Mesenchymal stem cell (in vitro differentiated cells and primary cell): ENCODE measurements at regions not wholly inside any gene's neighbourhood (a gene's known extent, or its start where the extent isn't known, plus 50 kb on each side); places are given as distances from the start of the nearest gene placed in this dataset.
A peak's percentile ranks its signal among the peaks of the same experiment; 100 is the strongest.

Experiments
- DNase-seq: peaks from one replicate; pipeline ENCODE4 v3.0.0-alpha.2; 2013
- H2AFZ ChIP-seq: one replicate; pipeline ENCODE4 v1.6.1; 2013; ENCODE audit warnings: low read depth, mild to moderate bottlenecking, control low read depth, inconsistent platforms, low read length, moderate library complexity
- H2AK5ac ChIP-seq: 2 replicates; pipeline ENCODE4 v1.6.1; 2013; ENCODE audit warnings: low read length, moderate library complexity, mild to moderate bottlenecking, inconsistent platforms; ENCODE audit not compliant: severe bottlenecking
- H2BK120ac ChIP-seq: one replicate; pipeline ENCODE4 v1.6.1; 2013; ENCODE audit warnings: low read depth, mild to moderate bottlenecking, inconsistent platforms, low read length, moderate library complexity
- H2BK12ac ChIP-seq, 2 experiments: one replicate each; pipeline ENCODE4 v1.6.1; 2013; ENCODE audit warnings: inconsistent platforms in 2 of 2, low read length in 2 of 2, mild to moderate bottlenecking in 2 of 2, moderate library complexity in 2 of 2, control low read depth in 1 of 2
- H2BK15ac ChIP-seq: one replicate; pipeline ENCODE4 v1.6.1; 2013; ENCODE audit warnings: mild to moderate bottlenecking, low read depth, inconsistent platforms; ENCODE audit not compliant: poor library complexity, severe bottlenecking
- H2BK5ac ChIP-seq: 2 replicates; pipeline ENCODE4 v1.6.1; 2013; ENCODE audit warnings: low read depth, mild to moderate bottlenecking, low read length, control low read depth, inconsistent platforms; ENCODE audit not compliant: poor library complexity, severe bottlenecking
- H3K14ac ChIP-seq, 2 experiments: one replicate each; pipeline ENCODE4 v1.6.1; 2013; ENCODE audit warnings: inconsistent platforms in 2 of 2, low read length in 2 of 2, control low read depth in 1 of 2, mild to moderate bottlenecking in 1 of 2, moderate library complexity in 1 of 2
- H3K18ac ChIP-seq, 2 experiments: one replicate each; pipeline ENCODE4 v1.6.1; 2013; ENCODE audit warnings: inconsistent platforms in 2 of 2, low read length in 2 of 2, control low read depth in 1 of 2, low read depth in 1 of 2, mild to moderate bottlenecking in 1 of 2
- H3K23ac ChIP-seq, 2 experiments: one replicate each; pipeline ENCODE4 v1.6.1; 2013; ENCODE audit warnings: inconsistent platforms in 2 of 2, low read length in 2 of 2, mild to moderate bottlenecking in 2 of 2, moderate library complexity in 2 of 2, control low read depth in 1 of 2
- H3K27ac ChIP-seq: 2 replicates; pipeline ENCODE4 v1.5.1; 2013; ENCODE audit warnings: mild to moderate bottlenecking, moderate library complexity, low read length, control low read depth, inconsistent platforms; ENCODE audit not compliant: poor library complexity, severe bottlenecking
- H3K27me3 ChIP-seq, 2 experiments: 2 replicates each; pipeline versions ENCODE4 v1.6.1 to v1.7.0; 2013; ENCODE audit warnings: low read length in 2 of 2, mild to moderate bottlenecking in 2 of 2, moderate library complexity in 2 of 2, control low read depth in 1 of 2, inconsistent platforms in 1 of 2; ENCODE audit not compliant: control insufficient read depth in 1 of 2, insufficient read depth in 1 of 2
- H3K36me3 ChIP-seq, 2 experiments: 2 replicates each; pipeline versions ENCODE4 v1.6.1 to v1.7.0; 2013; ENCODE audit warnings: low read length in 2 of 2, control low read depth in 1 of 2, inconsistent platforms in 1 of 2, low read depth in 1 of 2, mild to moderate bottlenecking in 1 of 2; ENCODE audit not compliant: insufficient read depth in 2 of 2, control insufficient read depth in 1 of 2
- H3K4ac ChIP-seq, 2 experiments: one replicate each; pipeline ENCODE4 v1.6.1; 2013; ENCODE audit warnings: inconsistent platforms in 2 of 2, low read length in 2 of 2, mild to moderate bottlenecking in 2 of 2, moderate library complexity in 2 of 2, control low read depth in 1 of 2, low read depth in 1 of 2
- H3K4me1 ChIP-seq: 2 replicates; pipeline ENCODE4 v1.6.1; 2013; ENCODE audit warnings: low read depth, low read length, control low read depth; ENCODE audit not compliant: control insufficient read depth, insufficient read depth
- H3K4me2 ChIP-seq: 2 replicates; pipeline ENCODE4 v1.6.1; 2013; ENCODE audit warnings: low read length, mild to moderate bottlenecking, inconsistent platforms; ENCODE audit not compliant: poor library complexity, severe bottlenecking
- H3K4me3 ChIP-seq, 2 experiments: 2 replicates each; pipeline versions ENCODE4 v1.5.1 to v1.7.0; 2013; ENCODE audit warnings: low read length in 2 of 2, mild to moderate bottlenecking in 2 of 2, control low read depth in 1 of 2, low read depth in 1 of 2; ENCODE audit not compliant: insufficient read depth in 1 of 2
- H3K79me1 ChIP-seq: replicated peaks from 2 replicates; pipeline ENCODE4 v1.6.1; 2013; ENCODE audit warnings: mild to moderate bottlenecking, control low read depth, low read length, inconsistent platforms; ENCODE audit not compliant: poor library complexity, severe bottlenecking
- H3K9ac ChIP-seq: 2 replicates; pipeline ENCODE4 v1.7.0; 2013; ENCODE audit warnings: mild to moderate bottlenecking, low read length, moderate library complexity
- H3K9me3 ChIP-seq: 2 replicates; pipeline ENCODE4 v1.7.0; 2013; ENCODE audit warnings: mild to moderate bottlenecking, low read length; ENCODE audit not compliant: control insufficient read depth
- H4K8ac ChIP-seq: one replicate; pipeline ENCODE4 v1.6.1; 2013; ENCODE audit warnings: inconsistent platforms, mild to moderate bottlenecking, low read length, moderate library complexity
- H4K91ac ChIP-seq: one replicate; pipeline ENCODE4 v1.6.1; 2013; ENCODE audit warnings: mild to moderate bottlenecking, low read length, inconsistent platforms
- WGBS: methylation state at CpG from one replicate; pipeline ENCODE4 v1.1.7; 2013; ENCODE audit warnings: mixed read lengths; 5-methylcytosine and 5-hydroxymethylcytosine counted together

DNA sequence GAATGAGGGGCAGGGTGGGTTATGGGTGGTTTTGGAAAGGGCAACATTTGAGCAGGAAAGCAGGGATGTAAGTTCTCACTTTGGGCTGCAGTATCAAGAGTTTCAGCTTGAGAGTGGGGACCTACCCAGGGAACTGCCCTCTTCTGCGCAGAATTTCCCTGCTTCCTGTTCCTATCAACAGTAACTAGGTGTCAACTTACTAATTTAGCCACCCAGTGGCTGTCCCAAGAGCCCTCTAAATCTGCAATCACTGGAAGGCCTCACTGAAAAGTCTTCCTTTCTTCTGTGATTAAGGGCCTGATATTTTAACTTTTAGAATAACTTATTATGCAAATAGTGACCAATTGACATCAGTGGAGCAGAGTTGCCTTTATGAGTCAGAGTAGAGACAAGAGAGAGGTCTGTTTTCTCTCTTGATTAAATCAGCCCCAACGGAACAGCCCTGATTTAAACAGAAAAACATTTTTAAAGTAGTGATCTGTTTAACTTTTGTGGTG lies 118.2 kb upstream of the RIPOR2 start:
- no peak overlapping the region for H3K14ac ChIP-seq
- no peaks in the 10 kb centered on the region for H3K79me1 ChIP-seq
- no peak overlapping the region for H2AFZ ChIP-seq
- peak overlapping the region; percentile 84 for H3K9ac ChIP-seq
- DNase-seq, result peak; percentile 89
- H2BK120ac ChIP-seq, result peak overlapping the region; percentile 6
- H4K91ac ChIP-seq, result no peak overlapping the region
- H3K4me2 ChIP-seq, result no peak overlapping the region
- H2BK5ac ChIP-seq, result no peak overlapping the region
- WGBS, result 18% methylated on average over 1 of the region's 2 CpGs
- H3K4ac ChIP-seq, result peak overlapping the region; percentile 9 to 71
- no peaks in the 10 kb centered on the region for H3K36me3 ChIP-seq
- peaks cover 7% of the 10 kb centered on the region for H3K4me1 ChIP-seq
- peak overlapping the region; percentile 22 to 26 for H3K18ac ChIP-seq
- H4K8ac ChIP-seq, result peak overlapping the region; percentile 92
- no peak overlapping the region for H3K23ac ChIP-seq
- H3K27me3 ChIP-seq, result no peaks in the 10 kb centered on the region
- peak overlapping the region; percentile 95 to 98 for H2BK12ac ChIP-seq
- no peak overlapping the region for H3K27ac ChIP-seq
- no peak overlapping the region for H2BK15ac ChIP-seq
- H3K9me3 ChIP-seq, result no peaks in the 10 kb centered on the region
- H3K4me3 ChIP-seq, result peak overlapping the region in 1 of 2 experiments; percentile 60
- H2AK5ac ChIP-seq, result no peak overlapping the region

DNA sequence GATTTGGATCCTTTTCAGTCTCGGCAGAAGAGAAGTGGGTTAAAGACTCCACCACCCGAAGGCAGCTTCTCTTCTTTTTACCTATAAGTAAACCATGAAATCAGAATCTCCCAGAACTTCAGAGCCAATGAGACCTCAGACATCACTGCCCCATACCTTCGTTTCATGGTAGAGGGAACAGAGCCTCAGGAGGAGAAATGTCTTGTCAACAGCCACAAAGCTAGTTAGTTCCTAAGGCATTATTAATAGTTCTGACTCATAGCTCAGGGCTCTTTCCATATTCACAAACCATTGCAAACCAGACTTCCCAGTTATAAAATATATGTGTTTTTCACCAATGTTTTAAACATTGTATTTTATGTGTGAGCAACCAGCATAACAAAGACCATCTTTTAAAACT lies 118.7 kb upstream of the RIPOR2 start:
- no peaks in the 10 kb centered on the region for H3K27me3 ChIP-seq
- H2AFZ ChIP-seq, result no peak overlapping the region
- H3K27ac ChIP-seq, result peak overlapping the region; percentile 11
- H3K14ac ChIP-seq, result no peak overlapping the region
- no peak overlapping the region for H3K18ac ChIP-seq
- no peak overlapping the region for H2AK5ac ChIP-seq
- no peaks in the 10 kb centered on the region for H3K9me3 ChIP-seq
- no peak overlapping the region for H3K4me2 ChIP-seq
- H4K91ac ChIP-seq, result no peak overlapping the region
- no peak overlapping the region for H2BK15ac ChIP-seq
- H4K8ac ChIP-seq, result no peak overlapping the region
- H2BK12ac ChIP-seq, result no peak overlapping the region
- H3K4ac ChIP-seq, result peak overlapping the region in 1 of 2 experiments; percentile 30
- H3K23ac ChIP-seq, result no peak overlapping the region
- 13% methylated on average over 2 of the region's 3 CpGs for WGBS
- no peak overlapping the region for H2BK120ac ChIP-seq
- H3K9ac ChIP-seq, result peak overlapping the region; percentile 84
- peak; percentile 86 for DNase-seq
- no peaks in the 10 kb centered on the region for H3K36me3 ChIP-seq
- H3K4me3 ChIP-seq, result peak overlapping the region in 1 of 2 experiments; percentile 60
- no peak overlapping the region for H2BK5ac ChIP-seq
- peaks cover 7% of the 10 kb centered on the region for H3K4me1 ChIP-seq
- H3K79me1 ChIP-seq, result no peaks in the 10 kb centered on the region

DNA sequence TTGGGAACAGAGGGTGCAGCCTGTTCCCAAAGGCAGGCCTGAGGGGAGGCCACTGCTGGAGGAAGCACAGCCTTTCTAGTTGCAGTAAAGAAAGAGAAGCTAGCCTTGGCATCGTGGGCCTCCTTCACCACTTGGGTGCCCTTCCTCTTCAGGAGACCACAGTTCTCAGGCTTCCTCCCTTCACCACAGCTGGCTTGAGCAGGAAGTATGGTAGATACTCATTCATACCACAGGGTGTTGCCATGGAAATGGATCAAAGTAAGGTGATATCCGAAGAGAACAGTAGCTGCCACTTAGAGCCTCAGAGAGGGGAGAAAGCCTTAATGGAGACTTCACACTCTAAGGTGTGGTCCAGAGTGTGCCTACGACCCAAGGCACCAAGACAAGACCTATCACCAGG lies 120.4 kb upstream of the RIPOR2 start:
- Histone ChIP-seq H2BK5ac (no peak overlapping the region), H3K36me3 (no peaks in the 10 kb centered on the region), H3K9me3 (peaks cover 5% of the 10 kb centered on the region), H2AFZ (no peak overlapping the region), H3K4me2 (no peak overlapping the region), H4K8ac (no peak overlapping the region), H3K4me1 (peaks cover 9% of the 10 kb centered on the region), H3K4me3 (no peak overlapping the region), H3K79me1 (no peaks in the 10 kb centered on the region), H4K91ac (peak overlapping the region; percentile 81), H2AK5ac (peak overlapping the region; percentile 38), H3K9ac (no peak overlapping the region), H3K27ac (no peak overlapping the region), H3K18ac (peak overlapping the region; percentile 6 to 85), H2BK12ac (peak overlapping the region; percentile 73 to 99), H3K27me3 (no peaks in the 10 kb centered on the region), H2BK15ac (no peak overlapping the region), H2BK120ac (no peak overlapping the region), H3K4ac (peak overlapping the region in 1 of 2 experiments; percentile 83), H3K23ac (no peak overlapping the region), H3K14ac (peak overlapping the region in 1 of 2 experiments; percentile 90)
- WGBS, result 88% methylated on average over 3 of the region's 3 CpGs
- DNase-seq, result no peak

DNA sequence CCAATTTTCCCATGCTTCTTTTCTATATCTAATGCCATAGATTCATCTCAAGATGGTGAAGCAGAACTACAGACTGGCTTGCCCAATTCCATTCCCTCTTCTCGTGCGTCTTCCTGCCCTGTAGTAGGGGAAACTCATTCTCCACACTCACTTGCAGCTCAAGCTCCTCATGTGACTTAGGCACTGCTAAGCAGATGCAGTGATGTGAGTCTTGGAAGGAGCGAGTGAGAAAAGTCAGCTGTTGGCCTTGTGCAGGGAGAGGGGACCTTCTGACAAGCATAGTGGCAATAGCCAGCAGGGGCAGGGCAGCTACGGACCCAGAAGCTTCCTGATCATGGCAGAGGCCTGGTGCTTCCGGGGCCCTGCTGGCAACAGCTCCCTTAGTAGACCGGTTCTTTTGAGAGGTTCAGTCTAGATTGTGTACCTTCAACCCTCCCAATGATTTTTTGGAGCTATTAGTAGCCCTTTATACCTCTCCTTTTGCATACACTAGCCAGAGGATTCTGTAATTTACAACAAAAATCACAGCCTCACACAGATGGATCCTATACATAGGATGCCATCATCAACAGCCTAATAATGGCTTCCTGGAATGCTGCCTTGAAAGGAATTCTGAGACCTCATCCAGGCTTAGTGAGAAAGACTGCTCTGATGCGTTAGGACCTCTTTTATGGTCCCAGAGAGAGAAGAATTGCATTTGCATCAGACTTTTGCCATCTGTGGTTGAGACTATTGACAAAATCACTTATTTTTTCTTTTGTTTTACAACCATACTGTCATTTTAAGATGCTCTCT lies 121.5 kb upstream of the RIPOR2 start:
- Histone ChIP-seq H2AFZ (no peak overlapping the region), H3K27me3 (no peaks in the 10 kb centered on the region), H3K36me3 (no peaks in the 10 kb centered on the region), H3K27ac (no peak overlapping the region), H2BK15ac (no peak overlapping the region), H3K14ac (peak overlapping the region in 1 of 2 experiments; percentile 2), H3K4me3 (no peak overlapping the region), H3K23ac (no peak overlapping the region), H2BK120ac (no peak overlapping the region), H3K79me1 (no peaks in the 10 kb centered on the region), H4K91ac (no peak overlapping the region), H3K4ac (no peak overlapping the region), H3K4me1 (peaks cover 11% of the 10 kb centered on the region), H2BK12ac (peak overlapping the region in 1 of 2 experiments; percentile 27), H3K18ac (peak overlapping the region in 1 of 2 experiments; percentile 13), H3K9me3 (peaks cover 5% of the 10 kb centered on the region), H2AK5ac (no peak overlapping the region), H4K8ac (no peak overlapping the region), H2BK5ac (no peak overlapping the region), H3K4me2 (no peak overlapping the region), H3K9ac (no peak overlapping the region)
- WGBS, result 89% methylated on average over 6 of the region's 7 CpGs
- no peak for DNase-seq
